Upper lobe of right lung (tissue), 1 donor: ENCODE measurements at regions not wholly inside any gene's neighbourhood (a gene's known extent, or its start where the extent isn't known, plus 50 kb on each side); places are given as distances from the start of the nearest gene placed in this dataset.
A peak's percentile ranks its signal among the peaks of the same experiment; 100 is the strongest.

Experiments
- ATAC-seq: fragments of 200-7000 bp; cut with Tn5 transposase; one replicate; pipeline ENCODE4 v1.9.1; 2020; ENCODE audit warnings: mild to moderate bottlenecking, moderate library complexity
- DNase-seq: peaks from one replicate; pipeline ENCODE4 v3.0.0-alpha.2; 2020
- H3K27ac ChIP-seq: fragments of 200-600 bp; one replicate; pipeline ENCODE4 v1.8.0; 2022
- H3K27me3 ChIP-seq: fragments of 200-600 bp; one replicate; pipeline ENCODE4 v1.8.0; 2022; ENCODE audit warnings: mild to moderate bottlenecking
- H3K36me3 ChIP-seq: fragments of 200-600 bp; one replicate; pipeline ENCODE4 v1.8.0; 2022
- H3K4me1 ChIP-seq: fragments of 200-600 bp; one replicate; pipeline ENCODE4 v1.8.0; 2022
- H3K4me3 ChIP-seq: fragments of 200-600 bp; one replicate; pipeline ENCODE4 v1.8.0; 2022; ENCODE audit warnings: mild to moderate bottlenecking
- H3K9me3 ChIP-seq: fragments of 200-600 bp; one replicate; pipeline ENCODE4 v1.8.0; 2022
- CTCF ChIP-seq: fragments of 200-600 bp; IDR thresholded peaks from one replicate; pipeline ENCODE4 v1.8.0; 2022; ENCODE audit warnings: antibody characterized with exemption
- intact Hi-C: fragments of 100-400 bp; cut with DNase I; formaldehyde crosslinking; loops from one replicate; pipeline ENCODE4 v1.11.0; 2022
- donor health status: DM: no; HTN: yes; CAD: no; lungs with severe emphysema.

GRCh38 chr10:104505521-104506042 lies 135.5 kb upstream of the SORCS3 start:
- ATAC-seq (no peak), DNase-seq (no peak)
- TF ChIP-seq CTCF, result no peak
- no peaks in the 10 kb centered on the region for H3K4me1 ChIP-seq
- no peak overlapping the region for H3K4me3 ChIP-seq
- H3K27ac ChIP-seq, result no peak overlapping the region
- H3K27me3 ChIP-seq, result no peaks in the 10 kb centered on the region
- no peaks in the 10 kb centered on the region for H3K36me3 ChIP-seq
- intact Hi-C loops, result no loop called here
- no peaks in the 10 kb centered on the region for H3K9me3 ChIP-seq

GRCh38 chr10:104509981-104510380 lies 131.1 kb upstream of the SORCS3 start:
- Histone ChIP-seq H3K9me3 (no peaks in the 10 kb centered on the region), H3K36me3 (no peaks in the 10 kb centered on the region), H3K4me1 (no peaks in the 10 kb centered on the region), H3K27me3 (no peaks in the 10 kb centered on the region), H3K4me3 (no peak overlapping the region), H3K27ac (no peak overlapping the region)
- intact Hi-C loops, result no loop called here
- DNase-seq, result no peak
- TF ChIP-seq CTCF, result no peak
- peak; percentile 48 for ATAC-seq

DNA sequence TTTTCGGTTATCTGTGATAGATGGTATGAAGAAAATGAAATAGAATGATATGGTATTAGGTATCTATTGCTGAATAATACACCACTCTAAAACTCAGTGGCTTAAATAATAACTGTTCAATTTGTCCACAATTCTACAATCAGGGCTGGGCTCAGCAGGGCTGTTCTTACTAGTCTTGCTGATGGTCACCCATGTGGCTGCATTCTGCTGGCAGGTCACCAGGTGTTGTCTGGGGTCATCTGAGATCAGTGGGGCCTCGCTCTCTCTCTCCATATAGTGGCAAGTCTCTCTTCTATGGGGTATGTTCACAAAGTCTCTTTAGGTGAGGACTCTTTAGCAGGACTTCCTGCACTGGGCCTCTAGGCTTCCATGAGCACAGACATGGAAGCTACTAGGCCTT lies 130.4 kb upstream of the SORCS3 start:
- no peaks in the 10 kb centered on the region for H3K36me3 ChIP-seq
- ATAC-seq (no peak), DNase-seq (no peak)
- H3K27me3 ChIP-seq, result no peaks in the 10 kb centered on the region
- no peaks in the 10 kb centered on the region for H3K9me3 ChIP-seq
- no peak overlapping the region for H3K4me3 ChIP-seq
- TF ChIP-seq CTCF, result no peak
- intact Hi-C loops, result no loop called here
- no peak overlapping the region for H3K27ac ChIP-seq
- no peaks in the 10 kb centered on the region for H3K4me1 ChIP-seq

- intact Hi-C loops, result no loop called here
- ATAC-seq, result no peak
- H3K4me1 ChIP-seq, result no peaks in the 10 kb centered on the region
Measured at GRCh38 chr10:104512800-104513199, 128.3 kb upstream of the SORCS3 start.

DNA sequence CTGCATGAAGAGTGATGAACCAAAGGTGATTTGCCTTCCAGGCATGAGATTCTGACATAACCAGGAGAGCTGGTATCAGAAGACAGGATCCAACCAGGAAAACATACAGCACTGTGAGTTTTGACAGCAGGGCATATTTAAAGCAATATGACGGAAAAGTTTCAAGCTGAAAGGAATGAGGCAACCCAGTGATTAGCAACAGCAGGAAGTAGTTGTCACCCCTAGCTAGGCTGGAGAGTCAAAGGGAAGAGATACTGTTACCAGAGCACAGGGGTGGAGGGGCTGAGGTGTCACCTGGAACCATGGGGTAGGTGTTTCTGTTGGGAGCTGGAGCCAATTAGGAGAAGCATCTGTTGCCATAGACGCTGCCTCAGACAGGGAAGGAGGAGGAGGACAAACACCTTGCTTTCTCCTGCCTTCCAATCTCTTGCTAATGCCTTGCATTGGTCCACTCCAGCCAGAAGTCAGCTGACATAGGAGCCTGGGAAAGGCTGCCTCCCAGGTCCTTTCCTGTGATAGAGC lies 125.4 kb upstream of the SORCS3 start:
- TF ChIP-seq CTCF, result no peak

More at GRCh38 chr10:104512800-104513199, 128.3 kb upstream of the SORCS3 start:
- Histone ChIP-seq H3K27me3 (no peaks in the 10 kb centered on the region), H3K27ac (no peak overlapping the region), H3K9me3 (no peaks in the 10 kb centered on the region), H3K4me3 (no peak overlapping the region), H3K36me3 (no peaks in the 10 kb centered on the region)
- DNase-seq, result no peak
- TF ChIP-seq CTCF, result no peak

GRCh38 chr10:104516986-104517385 lies 124.1 kb upstream of the SORCS3 start:
- no peak for ATAC-seq
- TF ChIP-seq CTCF, result no peak
- intact Hi-C loops, result no loop called here
- H3K27ac ChIP-seq, result no peak overlapping the region
- no peaks in the 10 kb centered on the region for H3K9me3 ChIP-seq
- no peak for DNase-seq
- H3K27me3 ChIP-seq, result no peaks in the 10 kb centered on the region
- no peaks in the 10 kb centered on the region for H3K4me1 ChIP-seq
- no peak overlapping the region for H3K4me3 ChIP-seq
- H3K36me3 ChIP-seq, result no peaks in the 10 kb centered on the region

More for the DNA sequence above, 125.4 kb upstream of the SORCS3 start:
- no peak for DNase-seq
- intact Hi-C loops, result no loop called here
- no peak for ATAC-seq
- no peaks in the 10 kb centered on the region for H3K36me3 ChIP-seq
- no peaks in the 10 kb centered on the region for H3K9me3 ChIP-seq
- H3K27me3 ChIP-seq, result no peaks in the 10 kb centered on the region
- no peaks in the 10 kb centered on the region for H3K4me1 ChIP-seq
- H3K27ac ChIP-seq, result no peak overlapping the region
- H3K4me3 ChIP-seq, result no peak overlapping the region
